CD14-positive monocyte (primary cell): ENCODE measurements at regions not wholly inside any gene's neighbourhood (a gene's known extent, or its start where the extent isn't known, plus 50 kb on each side); places are given as distances from the start of the nearest gene placed in this dataset.

Source experiments
- DNase-seq, 3 donors: peaks; one replicate each; pipeline ENCODE4 v3.0.0-alpha.2; 2011 to 2022
- H2AFZ ChIP-seq: 2 replicates; pipeline ENCODE4 v1.6.0; 2012; ENCODE audit warnings: mild to moderate bottlenecking, low read depth, low read length, inconsistent platforms; ENCODE audit not compliant: insufficient read depth, poor library complexity, severe bottlenecking
- H3K27ac ChIP-seq, 2 donors: 1 replicate in 1 of 2; 2 replicates in 1 of 2; pipeline ENCODE4 v1.5.1; 2012 to 2013; ENCODE audit warnings: low read length in 2 of 2, control low read depth in 1 of 2, inconsistent platforms in 1 of 2, low read depth in 1 of 2, mild to moderate bottlenecking in 1 of 2
- H3K27me3 ChIP-seq, 2 donors: one replicate each; pipeline versions ENCODE4 v1.6.0 to v1.6.1; 2011 to 2013; ENCODE audit warnings: low read length in 2 of 2; ENCODE audit not compliant: control insufficient read depth in 2 of 2, insufficient read depth in 2 of 2
- H3K36me3 ChIP-seq, 2 donors: replicated peaks in 1 of 2; 1 replicate in 1 of 2; 2 replicates in 1 of 2; pipeline versions ENCODE4 v1.5.1 to v1.6.1; 2012 to 2013; ENCODE audit warnings: low read length in 2 of 2, control low read depth in 1 of 2, inconsistent platforms in 1 of 2, mild to moderate bottlenecking in 1 of 2; ENCODE audit not compliant: insufficient read depth in 2 of 2, control insufficient read depth in 1 of 2
- H3K4me1 ChIP-seq, 2 donors: 1 replicate in 1 of 2; 2 replicates in 1 of 2; pipeline versions ENCODE4 v1.5.1 to v1.6.1; 2012 to 2013; ENCODE audit warnings: low read length in 2 of 2, control low read depth in 1 of 2, inconsistent platforms in 1 of 2, mild to moderate bottlenecking in 1 of 2, moderate library complexity in 1 of 2; ENCODE audit not compliant: insufficient read depth in 2 of 2, control insufficient read depth in 1 of 2
- H3K4me2 ChIP-seq: replicated peaks from 2 replicates; pipeline ENCODE3; 2012; ENCODE audit warnings: low read length, moderate library complexity, mild to moderate bottlenecking; ENCODE audit not compliant: poor library complexity, severe bottlenecking; ENCODE audit errors: extremely low read depth
- H3K4me3 ChIP-seq, 3 experiments: fragments of 200-600 bp in 1 of 3; sonication (generic) in 1 of 3; replicated peaks in 1 of 3; 1 replicate in 2 of 3; 2 replicates in 1 of 3; pipeline ENCODE4 v1.5.1; 2011 to 2013; ENCODE audit warnings: low read length in 3 of 3, mild to moderate bottlenecking in 3 of 3, control low read depth in 2 of 3, low read depth in 2 of 3, inconsistent platforms in 1 of 3, moderate library complexity in 1 of 3
- H3K79me2 ChIP-seq: 2 replicates; pipeline ENCODE4 v1.6.0; 2012; ENCODE audit warnings: mild to moderate bottlenecking, control low read depth, inconsistent platforms, low read length, moderate library complexity; ENCODE audit not compliant: insufficient read depth
- H3K9ac ChIP-seq: 2 replicates; pipeline ENCODE4 v1.6.0; 2017; ENCODE audit warnings: low read length, mild to moderate bottlenecking; ENCODE audit not compliant: insufficient read depth, poor library complexity, severe bottlenecking
- H3K9me3 ChIP-seq, 2 donors: replicated peaks in 1 of 2; 1 replicate in 1 of 2; 2 replicates in 1 of 2; pipeline versions ENCODE4 v1.5.1 to v1.6.1; 2012 to 2013; ENCODE audit warnings: low read length in 2 of 2, control low read depth in 1 of 2; ENCODE audit not compliant: control insufficient read depth in 1 of 2, insufficient read depth in 1 of 2
- H4K20me1 ChIP-seq: 2 replicates; pipeline ENCODE4 v1.6.0; 2012; ENCODE audit warnings: mild to moderate bottlenecking, low read length, control low read depth, moderate library complexity; ENCODE audit not compliant: insufficient read depth
- H3K27ac Mint-ChIP-seq, 7 donors: one replicate each; pipeline ENCODE4 v1.8.0; 2020; ENCODE audit warnings: mild to moderate bottlenecking in 7 of 7, mixed read lengths in 7 of 7, moderate library complexity in 6 of 7, inconsistent platforms in 2 of 7
- H3K27me3 Mint-ChIP-seq, 3 donors: one replicate each; pipeline ENCODE4 v1.8.0; 2021 to 2022; ENCODE audit warnings: low read depth in 3 of 3, mild to moderate bottlenecking in 3 of 3, mixed read lengths in 3 of 3, moderate library complexity in 3 of 3, inconsistent platforms in 1 of 3
- H3K36me3 Mint-ChIP-seq, 2 donors: one replicate each; pipeline ENCODE4 v1.8.0; 2020; ENCODE audit warnings: mixed read lengths in 2 of 2, inconsistent platforms in 1 of 2, mild to moderate bottlenecking in 1 of 2
- H3K4me1 Mint-ChIP-seq: one replicate; pipeline ENCODE4 v1.8.0; 2020; ENCODE audit warnings: mild to moderate bottlenecking, mixed read lengths
- H3K4me3 Mint-ChIP-seq, 2 donors: one replicate each; pipeline ENCODE4 v1.8.0; 2020; ENCODE audit warnings: mild to moderate bottlenecking in 2 of 2, mixed read lengths in 2 of 2, moderate library complexity in 1 of 2
- H3K9me3 Mint-ChIP-seq, 7 donors: one replicate each; pipeline ENCODE4 v1.8.0; 2020 to 2022; ENCODE audit warnings: mixed read lengths in 7 of 7, mild to moderate bottlenecking in 6 of 7, moderate library complexity in 6 of 7, inconsistent platforms in 2 of 7
- CTCF ChIP-seq: fragments of 200-600 bp; IDR thresholded peaks from one replicate; pipeline ENCODE4 v1.8.0; 2022; ENCODE audit warnings: antibody characterized with exemption, mild to moderate bottlenecking
- WGBS: methylation state at CpG from one replicate; pipeline ENCODE4 v1.1.5; 2013; ENCODE audit warnings: missing lambda C conversion rate; ENCODE audit not compliant: insufficient coverage; 5-methylcytosine and 5-hydroxymethylcytosine counted together
- intact Hi-C, 2 donors: fragments of 100-400 bp; cut with micrococcal nuclease; formaldehyde crosslinking; loops; one replicate each; pipeline versions ENCODE4 v1.15.0 to v1.15.1; 2023

DNA sequence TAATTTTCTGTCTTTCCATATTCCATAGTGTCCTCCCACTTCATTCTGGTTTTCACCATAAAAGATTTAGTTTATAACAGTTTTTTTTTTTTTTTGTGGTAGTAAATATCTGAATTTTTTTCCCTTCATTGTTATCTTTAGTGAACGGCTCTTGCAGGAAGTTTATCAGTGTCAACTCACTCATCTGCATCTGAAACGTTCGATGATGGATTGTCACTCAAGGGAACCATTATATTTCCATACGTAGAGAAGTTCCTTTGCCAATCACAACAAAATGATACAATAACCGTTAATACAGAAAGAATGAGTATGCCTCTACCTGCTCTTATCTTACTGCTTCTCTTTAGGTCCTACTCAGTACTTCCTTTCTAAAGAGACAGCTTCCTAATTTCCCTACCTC lies 651.2 kb upstream of the KCNMB2 start:
- TF ChIP-seq CTCF, result no peak
- Histone ChIP-seq H3K36me3 (no peaks in the 10 kb centered on the region), H3K4me2 (no peak overlapping the region), H3K9me3 (no peaks in the 10 kb centered on the region), H3K27me3 (no peaks in the 10 kb centered on the region), H2AFZ (no peak overlapping the region), H3K79me2 (no peaks in the 10 kb centered on the region), H3K4me1 (no peaks in the 10 kb centered on the region), H4K20me1 (no peaks in the 10 kb centered on the region), H3K27ac (no peak overlapping the region), H3K4me3 (no peak overlapping the region), H3K9ac (no peak overlapping the region)
- Mint-ChIP-seq H3K36me3 (no peaks in the 10 kb centered on the region), H3K27ac (no peak overlapping the region), H3K9me3 (peaks cover 0 to 6% (median 0%) of the 10 kb centered on the region in 7 donors), H3K4me3 (no peak overlapping the region), H3K27me3 (peaks cover 0 to 1% (median 0%) of the 10 kb centered on the region in 3 donors), H3K4me1 (peaks cover 6% of the 10 kb centered on the region)
- intact Hi-C loops, result no loop called here
- 95% methylated on average over 3 of the region's 5 CpGs for WGBS
- DNase-seq, result no peak

GRCh38 chr3:177886501-177886900 lies 649.7 kb upstream of the KCNMB2 start:
- no CpG with 5 or more reads among the region's 3 CpGs for WGBS
- no peaks in the 10 kb centered on the region for H3K4me1 ChIP-seq
- DNase-seq, result no peak
- no peaks in the 10 kb centered on the region for H3K36me3 ChIP-seq
- no peaks in the 10 kb centered on the region for H3K27me3 ChIP-seq
- H3K4me2 ChIP-seq, result no peak overlapping the region
- Mint-ChIP-seq H3K27ac (no peak overlapping the region), H3K9me3 (peaks cover 0 to 7% (median 0%) of the 10 kb centered on the region in 7 donors), H3K36me3 (no peaks in the 10 kb centered on the region), H3K4me1 (peaks cover 6% of the 10 kb centered on the region), H3K4me3 (no peak overlapping the region), H3K27me3 (peaks cover 0 to 1% (median 0%) of the 10 kb centered on the region in 3 donors)
- no peaks in the 10 kb centered on the region for H3K9me3 ChIP-seq
- no peak overlapping the region for H3K4me3 ChIP-seq
- H3K79me2 ChIP-seq, result no peaks in the 10 kb centered on the region
- H4K20me1 ChIP-seq, result no peaks in the 10 kb centered on the region
- no peak overlapping the region for H2AFZ ChIP-seq
- TF ChIP-seq CTCF, result no peak
- intact Hi-C loops, result no loop called here
- no peak overlapping the region for H3K9ac ChIP-seq
- no peak overlapping the region for H3K27ac ChIP-seq
